ENCODE measurements at regions not wholly inside any gene's neighbourhood (a gene's known extent, or its start where the extent isn't known, plus 50 kb on each side); places are given as distances from the start of the nearest gene placed in this dataset.
"Not testable (repeated sequence)": the region's sequence is repeated elsewhere in the genome, so short reads cannot be mapped to it uniquely, and the experiment has no call there.

- Histone ChIP-seq H3K27ac (no peak overlapping the region), H3K4me1 (no peaks in the 10 kb centered on the region), H3K27me3 (no peaks in the 10 kb centered on the region), H3K36me3 (no peaks in the 10 kb centered on the region), H3K4me3 (no peak overlapping the region), H3K9me3 (no peaks in the 10 kb centered on the region)
- TF ChIP-seq CTCF (IDR thresholded peaks at IDR 0.05): no peak
- intact Hi-C loops (cut with DNase I): no loop called here
- DNase-seq (no peak), ATAC-seq (no peak)
Measured at GRCh38 chr13:44148159-44148914, 225.3 kb upstream of the SERP2 start.

GRCh38 chr13:44149231-44149630 is 224.4 kb upstream of the SERP2 start:
- H3K27ac ChIP-seq; DNase-seq; H3K4me1 ChIP-seq; H3K27me3 ChIP-seq; H3K4me3 ChIP-seq; ATAC-seq; H3K36me3 ChIP-seq; H3K9me3 ChIP-seq; intact Hi-C loops (cut with DNase I): not testable (repeated sequence)

GRCh38 chr13:44149821-44150220 is 223.8 kb upstream of the SERP2 start:
- H3K4me1 ChIP-seq: no peaks in the 10 kb centered on the region
- intact Hi-C loops (cut with DNase I): no loop called here
- H3K4me3 ChIP-seq: no peak overlapping the region
- H3K27ac ChIP-seq: no peak overlapping the region
- no peaks in the 10 kb centered on the region for H3K27me3 ChIP-seq
- ATAC-seq: no peak
- no peak for DNase-seq
- TF ChIP-seq CTCF (IDR thresholded peaks at IDR 0.05): no peak
- H3K9me3 ChIP-seq: no peaks in the 10 kb centered on the region
- H3K36me3 ChIP-seq: no peaks in the 10 kb centered on the region

- intact Hi-C loops (cut with DNase I): no loop called here
- Histone ChIP-seq H3K36me3 (no peaks in the 10 kb centered on the region), H3K27me3 (no peaks in the 10 kb centered on the region), H3K4me1 (no peaks in the 10 kb centered on the region), H3K9me3 (no peaks in the 10 kb centered on the region), H3K27ac (no peak overlapping the region), H3K4me3 (no peak overlapping the region)
- no peak for TF ChIP-seq CTCF (IDR thresholded peaks at IDR 0.05)
- DNase-seq (no peak), ATAC-seq (no peak)
Measured at GRCh38 chr13:44151474-44151873, 222.2 kb upstream of the SERP2 start.

DNA sequence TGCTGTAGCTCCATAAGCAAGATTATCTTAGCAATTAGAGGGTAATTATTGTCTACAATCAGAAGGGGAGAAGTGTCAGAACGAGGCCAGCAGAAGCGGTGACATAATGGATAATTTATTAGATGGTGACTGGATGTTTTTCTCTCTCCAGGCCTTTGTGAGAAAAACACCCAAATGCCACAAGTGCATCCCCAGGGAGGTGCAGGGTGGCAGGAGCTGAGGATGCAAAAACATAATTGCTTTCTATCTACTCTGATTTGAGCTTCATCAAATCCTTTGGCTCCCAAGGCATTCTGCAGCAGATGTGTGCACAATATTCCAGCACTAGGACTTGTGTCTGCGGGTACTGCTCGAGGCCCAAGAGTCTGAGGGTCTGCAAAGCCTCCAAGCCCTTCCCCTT is 220.1 kb upstream of the SERP2 start:
- TF ChIP-seq CTCF (IDR thresholded peaks at IDR 0.05): no peak
- no peaks in the 10 kb centered on the region for H3K36me3 ChIP-seq
- ATAC-seq (no peak), DNase-seq (no peak)
- peaks cover 4% of the 10 kb centered on the region for H3K4me1 ChIP-seq
- H3K27ac ChIP-seq: no peak overlapping the region
- H3K9me3 ChIP-seq: no peaks in the 10 kb centered on the region
- no peak overlapping the region for H3K4me3 ChIP-seq
- H3K27me3 ChIP-seq: no peaks in the 10 kb centered on the region
- intact Hi-C loops (cut with DNase I): no loop called here

DNA sequence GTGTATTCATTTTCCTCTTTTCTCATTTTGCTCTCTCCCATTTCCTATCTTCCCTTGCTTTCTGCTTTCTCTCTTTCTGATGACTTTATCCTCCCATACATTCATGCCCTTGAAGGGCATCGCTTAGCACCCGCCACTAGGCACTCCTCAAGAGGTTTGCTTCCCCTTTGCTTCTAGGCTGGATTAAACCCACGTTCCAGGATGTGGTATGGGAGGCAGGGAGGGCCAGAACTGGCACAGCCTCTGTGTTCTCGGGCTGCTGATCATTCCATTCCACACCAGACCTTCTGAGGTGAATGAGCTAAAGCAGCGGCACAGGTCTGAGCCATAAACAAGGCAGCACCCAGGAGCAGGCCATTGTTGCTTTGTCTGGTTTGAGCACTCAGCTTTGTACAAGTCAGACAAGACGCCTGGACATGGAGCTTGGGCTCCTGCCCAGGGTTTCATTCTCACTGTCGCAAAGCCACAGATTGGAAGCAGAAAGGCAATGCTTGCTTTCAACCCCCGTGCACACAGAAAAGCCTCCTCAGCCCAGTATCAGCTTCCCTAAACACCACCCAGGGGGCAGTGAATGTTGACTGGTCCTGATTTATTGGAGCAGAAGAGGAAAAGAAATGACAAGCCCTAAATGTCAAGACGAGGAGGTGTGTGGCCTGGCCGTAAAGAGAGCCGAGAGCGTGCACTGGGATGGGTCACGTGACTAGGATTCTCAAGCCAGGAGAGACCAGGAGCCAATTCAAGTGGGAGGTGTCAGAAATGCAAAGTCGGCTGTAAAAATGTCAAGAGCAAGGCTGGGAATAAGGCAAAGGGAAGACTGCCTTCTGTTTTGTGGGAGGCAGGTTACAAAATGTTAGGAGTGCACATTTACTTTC is 218.0 kb upstream of the SERP2 start:
- H3K4me3 ChIP-seq: no peak overlapping the region
- H3K27ac ChIP-seq: peak overlapping the region; percentile 62
- H3K9me3 ChIP-seq: no peaks in the 10 kb centered on the region
- ATAC-seq (peak; percentile 80), DNase-seq (no peak)
- H3K27me3 ChIP-seq: no peaks in the 10 kb centered on the region
- intact Hi-C loops (cut with DNase I): no loop called here
- no peak for TF ChIP-seq CTCF (IDR thresholded peaks at IDR 0.05)
- H3K4me1 ChIP-seq: peaks cover 4% of the 10 kb centered on the region
- H3K36me3 ChIP-seq: no peaks in the 10 kb centered on the region

All from upper lobe of right lung (tissue), 1 donor.